ENCODE measurements at regions not wholly inside any gene's neighbourhood (a gene's known extent, or its start where the extent isn't known, plus 50 kb on each side); places are given as distances from the start of the nearest gene placed in this dataset.

DNA sequence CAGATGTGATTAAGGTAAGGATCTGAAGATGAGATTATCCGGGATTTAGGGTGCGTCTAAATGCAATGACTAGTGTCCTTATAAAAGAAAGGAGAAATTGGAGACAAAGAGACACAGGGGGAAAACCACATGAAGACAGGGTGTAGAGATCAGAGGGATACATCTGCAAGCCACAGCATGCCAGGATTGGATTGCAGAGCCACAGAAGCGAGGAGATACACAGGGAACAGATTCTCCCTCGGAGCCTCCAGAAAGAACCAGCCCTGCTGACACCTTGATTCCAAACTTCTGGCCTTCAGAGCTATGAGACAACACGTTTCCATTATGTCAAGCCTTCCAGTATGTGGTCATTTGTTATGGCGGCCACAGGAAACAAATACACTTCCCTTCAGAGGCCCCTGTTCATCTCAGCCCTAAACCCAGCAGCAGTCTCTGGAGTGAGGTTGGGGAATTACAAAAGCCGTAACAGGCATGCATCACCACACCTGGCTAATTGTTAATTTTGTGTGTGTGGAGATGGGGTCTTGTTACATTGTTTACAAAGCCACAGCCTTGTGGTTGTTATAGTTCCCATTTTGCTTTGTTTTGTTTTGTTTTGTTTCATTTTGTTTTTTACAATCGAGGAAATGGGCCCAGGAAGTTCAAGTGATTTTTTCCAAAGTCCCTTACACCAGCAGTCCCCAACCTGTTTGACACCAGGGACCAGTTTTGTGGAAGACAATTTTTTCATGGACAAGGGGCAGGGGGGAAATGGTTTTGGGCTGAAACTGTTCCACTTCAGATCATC is 51.6 kb upstream of the LYRM9 start:
- H3K27me3 ChIP-seq (replicated peaks; ENCODE audit: insufficient read depth, low read depth, low read length, poor library complexity) = no peaks in the 10 kb centered on the region
- intact Hi-C loops (cut with micrococcal nuclease; ENCODE audit: unreplicated experiment) = no loop called here
- no peaks in the 10 kb centered on the region for H3K9me3 ChIP-seq (ENCODE audit: low read depth, low read length, poor library complexity, severe bottlenecking)
- H3K36me3 ChIP-seq (ENCODE audit: insufficient read depth, low read length, poor library complexity, severe bottlenecking) = no peaks in the 10 kb centered on the region
- no peak overlapping the region for H3K4me3 ChIP-seq (ENCODE audit: low read depth, low read length, poor library complexity, severe bottlenecking)
- TF ChIP-seq, protein P1, sequence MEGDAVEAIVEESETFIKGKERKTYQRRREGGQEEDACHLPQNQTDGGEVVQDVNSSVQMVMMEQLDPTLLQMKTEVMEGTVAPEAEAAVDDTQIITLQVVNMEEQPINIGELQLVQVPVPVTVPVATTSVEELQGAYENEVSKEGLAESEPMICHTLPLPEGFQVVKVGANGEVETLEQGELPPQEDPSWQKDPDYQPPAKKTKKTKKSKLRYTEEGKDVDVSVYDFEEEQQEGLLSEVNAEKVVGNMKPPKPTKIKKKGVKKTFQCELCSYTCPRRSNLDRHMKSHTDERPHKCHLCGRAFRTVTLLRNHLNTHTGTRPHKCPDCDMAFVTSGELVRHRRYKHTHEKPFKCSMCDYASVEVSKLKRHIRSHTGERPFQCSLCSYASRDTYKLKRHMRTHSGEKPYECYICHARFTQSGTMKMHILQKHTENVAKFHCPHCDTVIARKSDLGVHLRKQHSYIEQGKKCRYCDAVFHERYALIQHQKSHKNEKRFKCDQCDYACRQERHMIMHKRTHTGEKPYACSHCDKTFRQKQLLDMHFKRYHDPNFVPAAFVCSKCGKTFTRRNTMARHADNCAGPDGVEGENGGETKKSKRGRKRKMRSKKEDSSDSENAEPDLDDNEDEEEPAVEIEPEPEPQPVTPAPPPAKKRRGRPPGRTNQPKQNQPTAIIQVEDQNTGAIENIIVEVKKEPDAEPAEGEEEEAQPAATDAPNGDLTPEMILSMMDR (conservative IDR thresholded peaks at IDR 0.05; ENCODE audit: low read depth, low read length) = no peak
- TF ChIP-seq EZH2 (IDR thresholded peaks at IDR 0.05; ENCODE audit: borderline replicate concordance, low read depth, low read length, poor library complexity, severe bottlenecking) = no peak
- DNase-seq (ENCODE audit: low spot score) = no peak
- no peak overlapping the region for H3K27ac ChIP-seq (ENCODE audit: low read depth, low read length, poor library complexity, severe bottlenecking)
- ChIA-PET CTCF (no interaction called here), POLR2A (ENCODE audit: low non-redundant PET) (no interaction called here)
- H3K4me1 ChIP-seq (ENCODE audit: insufficient read depth, low read length, poor library complexity, severe bottlenecking) = no peaks in the 10 kb centered on the region
- no TSS peak for BruUV-seq (replicated peaks)

DNA sequence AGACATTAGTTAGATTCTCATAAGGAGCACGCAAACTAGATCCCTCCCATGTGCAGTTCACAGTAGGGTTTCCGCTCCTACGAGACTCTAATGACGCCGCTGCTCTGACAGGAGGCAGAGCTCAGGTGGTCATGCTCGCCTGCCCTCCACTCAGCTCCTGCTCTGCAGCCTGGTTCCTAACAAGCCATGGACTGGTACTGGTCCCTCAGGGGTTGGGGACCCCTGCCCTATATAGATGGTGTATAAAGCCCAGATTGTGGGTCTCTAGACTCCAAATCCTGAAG is 52.1 kb upstream of the LYRM9 start:
- intact Hi-C loops (cut with micrococcal nuclease; ENCODE audit: unreplicated experiment) = no loop called here
- DNase-seq (ENCODE audit: low spot score) = no peak
- CTCF ChIA-PET = no interaction called here

DNA sequence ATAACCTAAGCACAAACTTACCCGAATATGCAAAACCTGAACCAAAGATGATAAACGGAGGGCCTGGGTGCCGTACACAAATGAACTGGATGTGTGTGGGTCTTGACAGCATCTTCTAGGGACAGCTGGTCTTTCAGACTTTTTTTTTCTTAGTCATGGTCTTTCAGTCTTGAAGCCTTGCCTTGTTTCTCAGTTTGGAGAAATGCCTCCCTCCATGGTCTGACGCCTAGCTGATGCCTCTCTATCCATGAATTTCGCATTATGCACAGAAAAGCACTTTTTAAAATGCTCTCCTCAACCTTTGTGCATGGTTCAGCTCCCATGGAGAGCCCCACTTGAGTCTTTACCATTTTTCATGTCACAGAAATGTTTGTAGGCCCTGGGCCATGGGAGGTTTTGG is 52.8 kb upstream of the LYRM9 start:
- TF ChIP-seq, protein P1 (conservative IDR thresholded peaks at IDR 0.05; ENCODE audit: low read depth, low read length) = no peak
- TF ChIP-seq EZH2 (IDR thresholded peaks at IDR 0.05; ENCODE audit: borderline replicate concordance, low read depth, low read length, poor library complexity, severe bottlenecking) = no peak
- Histone ChIP-seq H3K27me3 (replicated peaks; ENCODE audit: insufficient read depth, low read depth, low read length, poor library complexity) (no peaks in the 10 kb centered on the region), H3K4me1 (ENCODE audit: insufficient read depth, low read length, poor library complexity, severe bottlenecking) (no peaks in the 10 kb centered on the region), H3K4me3 (ENCODE audit: low read depth, low read length, poor library complexity, severe bottlenecking) (no peak overlapping the region), H3K27ac (ENCODE audit: low read depth, low read length, poor library complexity, severe bottlenecking) (no peak overlapping the region), H3K9me3 (ENCODE audit: low read depth, low read length, poor library complexity, severe bottlenecking) (no peaks in the 10 kb centered on the region), H3K36me3 (ENCODE audit: insufficient read depth, low read length, poor library complexity, severe bottlenecking) (no peaks in the 10 kb centered on the region)
- intact Hi-C loops (cut with micrococcal nuclease; ENCODE audit: unreplicated experiment) = no loop called here
- POLR2A ChIA-PET (ENCODE audit: low non-redundant PET) = no interaction called here
- DNase-seq (ENCODE audit: low spot score) = no peak
- no TSS peak for BruUV-seq (replicated peaks)
- CTCF ChIA-PET = no interaction called here

More for the DNA sequence above, 52.1 kb upstream of the LYRM9 start:
- TF ChIP-seq, protein P1 (conservative IDR thresholded peaks at IDR 0.05; ENCODE audit: low read depth, low read length) = no peak
- TF ChIP-seq EZH2 (IDR thresholded peaks at IDR 0.05; ENCODE audit: borderline replicate concordance, low read depth, low read length, poor library complexity, severe bottlenecking) = no peak
- Histone ChIP-seq H3K36me3 (ENCODE audit: insufficient read depth, low read length, poor library complexity, severe bottlenecking) (no peaks in the 10 kb centered on the region), H3K4me3 (ENCODE audit: low read depth, low read length, poor library complexity, severe bottlenecking) (no peak overlapping the region), H3K9me3 (ENCODE audit: low read depth, low read length, poor library complexity, severe bottlenecking) (no peaks in the 10 kb centered on the region), H3K27me3 (replicated peaks; ENCODE audit: insufficient read depth, low read depth, low read length, poor library complexity) (no peaks in the 10 kb centered on the region), H3K27ac (ENCODE audit: low read depth, low read length, poor library complexity, severe bottlenecking) (no peak overlapping the region), H3K4me1 (ENCODE audit: insufficient read depth, low read length, poor library complexity, severe bottlenecking) (no peaks in the 10 kb centered on the region)
- no TSS peak for BruUV-seq (replicated peaks)
- POLR2A ChIA-PET (ENCODE audit: low non-redundant PET) = no interaction called here
